GM19397 (cell line): ENCODE measurements at regions not wholly inside any gene's neighbourhood (a gene's known extent, or its start where the extent isn't known, plus 50 kb on each side); places are given as distances from the start of the nearest gene placed in this dataset.
"Not testable (repeated sequence)": the region's sequence is repeated elsewhere in the genome, so short reads cannot be mapped to it uniquely, and the experiment has no call there.

Experiments used
- ATAC-seq: cut with Tn5 transposase; IDR thresholded peaks from one replicate; pipeline ENCODE4 v1.9.1; 2021; ENCODE audit warnings: mild to moderate bottlenecking, moderate library complexity; ENCODE audit not compliant: unreplicated experiment

GRCh38 chr12:75742048-75742447 lies 230.6 kb upstream of the KRR1 start:
- ATAC-seq = no peak

GRCh38 chr12:75739912-75740311 lies 228.5 kb upstream of the KRR1 start:
- no peak for ATAC-seq

- not testable (repeated sequence) for ATAC-seq
These were observed 227.7 kb upstream of the KRR1 start for GRCh38 chr12:75739098-75739497.

GRCh38 chr12:75738486-75738885 lies 227.1 kb upstream of the KRR1 start:
- peak; percentile 68 for ATAC-seq

GRCh38 chr12:75735853-75736252 lies 224.4 kb upstream of the KRR1 start:
- no peak for ATAC-seq

- no peak for ATAC-seq
These were observed 217.4 kb upstream of the KRR1 start for GRCh38 chr12:75728826-75729225.

- no peak for ATAC-seq
These were observed 216.2 kb upstream of the KRR1 start for GRCh38 chr12:75727577-75727976.

- ATAC-seq = no peak
These were observed 214.2 kb upstream of the KRR1 start for GRCh38 chr12:75725521-75726111.

GRCh38 chr12:75724928-75725312 lies 213.5 kb upstream of the KRR1 start:
- no peak for ATAC-seq

GRCh38 chr12:75724307-75724927 lies 213.0 kb upstream of the KRR1 start:
- no peak for ATAC-seq

GRCh38 chr12:75722714-75723200 lies 211.3 kb upstream of the KRR1 start:
- ATAC-seq = peak; percentile 65

GRCh38 chr12:75721796-75722195 lies 210.4 kb upstream of the KRR1 start:
- ATAC-seq = no peak

- ATAC-seq = no peak
These were observed 209.6 kb upstream of the KRR1 start for GRCh38 chr12:75720812-75721641.

- ATAC-seq = no peak
These were observed 206.5 kb upstream of the KRR1 start for GRCh38 chr12:75717902-75718301.

GRCh38 chr12:75716291-75717025 lies 205.0 kb upstream of the KRR1 start:
- ATAC-seq = no peak

- ATAC-seq = no peak
These were observed 204.3 kb upstream of the KRR1 start for GRCh38 chr12:75715682-75716081.

GRCh38 chr12:75715323-75715644 lies 203.9 kb upstream of the KRR1 start:
- ATAC-seq = no peak

- ATAC-seq = no peak
These were observed 203.3 kb upstream of the KRR1 start for GRCh38 chr12:75714462-75715322.

GRCh38 chr12:75713434-75713833 lies 202.0 kb upstream of the KRR1 start:
- ATAC-seq = no peak

- ATAC-seq = no peak
These were observed 200.8 kb upstream of the KRR1 start for GRCh38 chr12:75712223-75712622.
